NCI-H524 (cell line): ENCODE measurements at regions not wholly inside any gene's neighbourhood (a gene's known extent, or its start where the extent isn't known, plus 50 kb on each side); places are given as distances from the start of the nearest gene placed in this dataset.

Experiments used
- DNase-seq, 2 experiments: peaks; one replicate each; lab custom pipeline; 2025; lab: John Stamatoyannopoulos, UW

DNA sequence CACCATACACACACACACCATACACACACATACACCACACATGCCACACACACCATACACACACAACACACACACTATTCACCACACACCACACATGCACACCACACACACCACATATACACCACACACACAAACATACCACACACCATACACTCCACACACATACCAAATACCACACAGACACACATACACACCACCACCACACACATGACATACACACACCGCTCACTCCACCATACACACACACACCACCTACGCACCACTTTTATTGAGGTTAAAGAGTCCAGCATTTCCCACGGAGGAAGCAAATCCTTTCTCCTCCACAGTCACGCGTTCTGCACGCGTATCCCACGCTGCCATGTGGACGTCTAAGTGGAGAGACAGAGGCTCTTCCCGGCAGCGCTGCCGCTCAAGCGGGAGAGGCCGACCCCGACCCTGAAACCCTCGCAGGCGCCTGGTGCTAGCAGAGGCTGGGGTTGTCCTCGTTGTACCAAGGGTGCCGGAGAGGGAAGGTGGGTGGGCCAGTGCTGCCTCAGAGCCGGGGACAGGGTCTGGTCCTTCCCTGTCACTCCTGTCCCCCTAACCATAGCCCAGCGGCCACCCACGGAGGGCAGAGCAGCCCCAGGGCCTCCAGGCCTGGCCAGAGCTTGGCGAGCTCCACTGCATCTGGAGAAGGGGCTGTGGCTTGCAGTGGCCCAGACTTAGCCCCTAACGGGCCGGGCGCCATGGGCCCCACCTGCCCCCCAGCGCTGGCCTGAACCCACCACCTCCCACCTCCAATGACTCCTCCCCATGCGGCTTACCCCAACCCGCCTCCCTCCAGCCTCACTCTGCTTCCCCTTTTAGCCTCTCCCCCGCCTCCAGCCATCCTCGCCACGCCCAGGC lies 1495.0 kb downstream of the BRD1 start:
- no peak for DNase-seq

DNA sequence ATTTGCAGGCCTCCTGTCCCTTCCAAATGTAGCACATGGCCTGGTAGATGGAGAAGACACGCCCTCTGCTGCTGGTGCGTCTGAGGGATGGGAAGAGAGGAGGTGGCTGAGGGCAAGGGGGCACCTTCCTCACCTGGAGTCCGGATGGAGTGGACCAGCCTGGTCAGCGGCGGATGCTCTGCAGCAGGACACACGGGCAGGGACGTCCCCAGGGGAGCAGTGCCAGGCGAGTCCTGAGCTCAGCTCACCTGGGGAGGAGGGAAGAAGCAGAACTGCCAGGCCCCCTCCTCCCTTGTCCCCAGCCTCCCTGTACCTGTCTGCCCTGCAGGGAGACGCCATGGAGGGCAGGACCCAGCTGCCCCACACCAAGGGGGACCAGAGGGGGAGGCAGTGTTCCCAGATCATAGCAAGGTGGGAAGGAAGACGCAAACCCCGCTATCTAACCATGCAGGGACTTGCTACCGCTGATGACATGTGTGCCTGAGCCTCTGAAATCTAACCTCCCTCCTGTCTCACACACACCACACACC lies 1495.9 kb downstream of the BRD1 start:
- no peak for DNase-seq

DNA sequence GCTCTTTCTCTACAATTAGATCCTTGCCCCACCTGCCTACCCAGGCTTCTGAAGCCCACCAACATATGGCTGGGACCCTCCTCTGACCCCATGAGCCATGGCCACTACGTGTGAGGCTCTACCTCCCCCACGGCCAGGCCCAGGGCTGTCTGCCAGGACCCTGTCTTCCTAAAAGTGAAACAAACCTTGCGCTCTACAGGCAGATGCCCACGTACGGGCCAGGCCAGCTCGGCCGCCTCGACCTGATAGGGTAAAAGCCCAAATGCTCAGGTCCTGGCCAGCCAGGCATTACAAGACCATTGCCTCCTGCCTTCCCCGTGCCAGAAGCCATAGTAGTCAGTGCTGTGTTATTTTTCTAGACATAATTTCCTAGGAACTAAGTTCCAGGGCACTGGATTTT lies 1496.4 kb downstream of the BRD1 start:
- DNase-seq, result no peak

DNA sequence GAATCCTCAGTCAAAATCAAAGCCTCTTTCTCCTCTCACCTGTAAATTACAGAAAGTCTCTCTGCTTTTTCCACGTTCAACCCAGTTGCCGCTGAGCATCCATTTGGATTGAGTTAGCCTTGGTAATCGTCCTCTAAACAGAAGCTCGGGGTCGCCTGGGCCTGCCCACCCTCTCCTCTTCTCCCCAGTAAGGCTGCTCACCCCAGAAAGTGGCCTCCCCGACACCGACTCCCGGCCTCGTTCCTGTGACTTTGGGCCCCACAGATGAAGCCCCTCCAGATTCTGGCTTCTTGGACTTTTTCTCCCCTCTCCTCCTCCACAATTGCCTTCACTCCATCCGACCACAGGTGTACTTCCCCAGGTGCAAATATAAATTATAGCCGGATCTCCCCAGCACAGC lies 1500.0 kb downstream of the BRD1 start:
- DNase-seq, result no peak

DNA sequence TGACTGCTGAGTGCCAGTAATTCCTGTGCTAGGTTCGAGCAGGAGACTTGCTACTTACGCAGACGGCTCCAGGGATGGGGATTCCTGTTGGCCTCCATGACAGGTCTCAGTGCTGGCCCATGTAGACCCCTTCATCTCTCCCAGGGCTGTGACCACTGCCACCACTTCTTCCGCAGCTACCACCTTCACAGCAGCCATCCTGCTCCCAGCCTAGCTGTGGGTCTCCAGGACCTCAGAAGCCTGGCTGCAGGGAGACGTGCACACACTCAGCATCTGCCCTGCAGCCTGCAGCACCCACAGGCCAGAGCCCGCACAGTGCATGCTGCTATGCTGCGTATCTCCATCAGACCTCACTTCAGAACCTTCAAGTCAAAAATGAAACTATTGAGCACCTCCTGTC lies 1503.9 kb downstream of the BRD1 start:
- DNase-seq, result no peak

DNA sequence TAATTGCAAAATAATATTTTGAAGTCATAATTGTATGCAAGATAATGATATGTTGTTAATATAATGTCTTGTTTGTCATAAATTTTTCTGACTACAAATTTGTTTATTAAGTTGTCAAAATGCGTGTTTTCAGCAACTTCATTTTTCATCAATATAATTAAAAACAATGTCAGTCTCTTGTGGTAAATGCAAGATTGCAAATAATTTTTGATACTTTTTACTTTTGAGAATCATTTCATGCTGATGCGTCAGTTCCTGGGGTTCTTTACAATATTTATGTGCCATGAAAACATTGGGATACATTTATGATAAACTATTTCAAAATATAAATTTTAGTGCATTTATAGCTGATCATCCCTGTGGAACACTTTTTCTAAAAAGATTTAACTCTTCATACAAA lies 1504.8 kb downstream of the BRD1 start:
- no peak for DNase-seq

DNA sequence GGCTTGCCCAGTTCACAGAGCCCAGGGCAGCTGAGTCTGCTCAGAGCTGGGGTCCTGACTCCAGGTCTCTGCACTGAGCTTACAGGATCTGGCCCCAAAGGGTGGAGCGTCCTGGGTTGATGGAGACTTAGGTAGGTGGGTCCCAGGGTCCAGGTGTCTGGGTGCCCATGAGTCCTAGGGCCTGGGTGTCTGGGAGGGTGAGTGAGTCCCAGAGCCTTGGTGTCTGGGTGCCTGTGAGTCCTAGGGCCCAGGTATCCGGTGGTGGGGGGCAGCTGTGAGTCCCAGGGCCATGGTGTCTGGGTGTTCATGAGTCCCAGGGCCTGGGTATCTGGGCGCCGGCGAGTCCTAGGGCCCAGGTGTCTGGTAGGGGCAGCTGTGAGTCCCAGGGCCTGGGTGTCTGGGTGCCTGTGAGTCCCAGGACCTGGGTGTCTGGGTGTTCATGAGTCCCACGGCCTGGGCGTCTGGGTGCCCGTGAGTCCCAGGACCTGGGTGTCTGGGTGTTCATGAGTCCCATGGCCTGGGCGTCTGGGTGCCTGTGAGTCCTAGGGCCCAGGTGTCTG lies 1505.6 kb downstream of the BRD1 start:
- no peak for DNase-seq

DNA sequence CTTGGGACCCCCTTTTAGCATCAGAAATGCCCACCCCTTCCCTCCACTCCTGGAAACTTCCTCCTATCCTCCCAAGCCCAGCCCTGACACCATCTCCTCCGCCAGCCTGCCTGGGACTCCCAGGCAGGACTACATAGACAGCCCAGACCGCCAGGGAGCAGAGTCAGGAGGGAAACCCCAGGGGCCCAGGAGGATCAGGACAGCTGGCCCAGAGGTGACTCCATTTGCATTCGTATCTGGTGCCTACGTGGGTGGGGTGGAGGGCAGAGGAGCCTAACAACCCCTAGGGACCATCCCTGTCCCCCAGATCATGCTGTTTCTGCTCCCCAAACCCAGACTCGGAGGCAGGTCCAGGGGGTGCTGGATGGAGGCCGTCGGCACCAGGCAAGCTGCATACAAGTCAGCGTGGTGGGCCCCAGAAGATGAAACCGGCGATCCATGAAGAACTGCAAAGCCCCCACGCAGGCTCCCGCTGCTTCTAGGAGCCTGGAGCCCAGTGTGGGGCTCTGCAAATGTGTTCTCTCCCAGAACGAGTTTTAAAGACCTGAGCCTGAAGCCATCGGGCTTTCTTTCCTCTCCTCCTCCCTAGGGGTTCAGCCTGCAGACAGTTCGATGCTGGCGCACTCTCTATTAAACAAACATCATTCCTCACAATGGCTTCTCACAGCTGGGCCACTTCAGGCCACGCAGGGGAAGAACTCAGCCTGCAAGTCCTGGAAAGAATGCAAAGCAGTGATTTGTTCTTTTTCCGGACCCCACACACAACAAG lies 1506.8 kb downstream of the BRD1 start:
- DNase-seq, result no peak

DNA sequence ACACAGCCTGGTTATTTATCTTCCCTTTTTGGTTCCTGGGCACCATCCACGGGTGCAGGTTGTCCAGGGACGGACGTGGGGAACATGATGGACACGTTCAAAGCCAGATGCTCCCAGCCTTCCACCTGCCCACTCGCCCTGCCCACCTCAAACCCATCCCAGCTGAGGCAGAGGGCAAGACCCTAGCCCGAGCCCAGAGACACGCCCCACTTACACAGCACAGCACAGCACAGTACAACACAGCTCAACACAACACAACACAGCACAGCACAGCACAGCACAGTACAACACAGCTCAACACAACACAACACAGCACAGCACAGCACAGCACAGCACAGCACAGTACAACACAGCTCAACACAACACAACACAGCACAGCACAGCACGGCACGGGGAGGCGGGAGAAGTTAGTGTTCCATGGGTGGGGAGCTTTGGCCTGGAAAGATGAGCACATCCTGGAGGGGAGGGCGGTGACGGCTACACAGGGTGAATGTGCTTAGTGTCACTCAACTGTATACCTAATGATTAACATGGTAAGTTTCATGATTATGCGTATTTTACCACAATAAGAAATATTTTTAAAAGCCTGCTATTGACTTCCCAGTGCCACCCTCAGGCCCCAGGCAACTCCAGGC lies 1507.5 kb downstream of the BRD1 start:
- DNase-seq, result no peak

DNA sequence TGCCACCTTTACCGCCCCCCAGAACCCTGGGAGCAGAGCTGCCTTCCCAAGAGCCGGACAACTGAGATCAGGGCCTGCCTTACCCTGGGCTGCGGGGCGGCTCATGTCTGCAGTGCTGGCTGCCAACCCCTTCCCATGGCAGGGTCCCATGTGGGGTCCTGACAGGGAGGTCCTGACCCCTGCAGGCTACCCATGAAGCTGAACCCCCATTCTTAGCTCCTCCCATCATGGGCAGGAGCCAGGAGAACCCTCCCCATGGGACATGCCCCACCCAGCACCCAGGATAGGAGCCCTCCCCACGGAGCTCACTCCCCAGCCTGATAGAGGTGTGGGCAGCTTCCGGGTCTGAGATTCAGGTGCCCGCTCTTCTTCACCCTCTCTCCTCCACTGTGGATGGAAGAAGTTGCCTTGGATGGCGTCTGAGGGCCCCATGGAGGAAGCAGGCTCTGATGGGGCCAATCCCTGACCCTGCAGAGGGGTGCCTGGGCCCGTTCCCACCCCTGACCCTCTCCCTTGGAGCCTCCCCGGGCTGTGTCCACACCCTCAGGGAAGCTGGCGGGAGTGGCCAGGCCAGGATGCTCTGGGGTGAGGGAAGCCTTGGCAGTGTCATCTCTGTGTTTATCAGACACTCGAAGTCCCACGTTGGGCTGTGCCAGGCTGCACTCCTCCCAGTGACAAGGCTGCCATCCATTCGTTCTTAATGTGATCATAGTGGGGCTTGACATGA lies 1508.2 kb downstream of the BRD1 start:
- DNase-seq, result no peak

DNA sequence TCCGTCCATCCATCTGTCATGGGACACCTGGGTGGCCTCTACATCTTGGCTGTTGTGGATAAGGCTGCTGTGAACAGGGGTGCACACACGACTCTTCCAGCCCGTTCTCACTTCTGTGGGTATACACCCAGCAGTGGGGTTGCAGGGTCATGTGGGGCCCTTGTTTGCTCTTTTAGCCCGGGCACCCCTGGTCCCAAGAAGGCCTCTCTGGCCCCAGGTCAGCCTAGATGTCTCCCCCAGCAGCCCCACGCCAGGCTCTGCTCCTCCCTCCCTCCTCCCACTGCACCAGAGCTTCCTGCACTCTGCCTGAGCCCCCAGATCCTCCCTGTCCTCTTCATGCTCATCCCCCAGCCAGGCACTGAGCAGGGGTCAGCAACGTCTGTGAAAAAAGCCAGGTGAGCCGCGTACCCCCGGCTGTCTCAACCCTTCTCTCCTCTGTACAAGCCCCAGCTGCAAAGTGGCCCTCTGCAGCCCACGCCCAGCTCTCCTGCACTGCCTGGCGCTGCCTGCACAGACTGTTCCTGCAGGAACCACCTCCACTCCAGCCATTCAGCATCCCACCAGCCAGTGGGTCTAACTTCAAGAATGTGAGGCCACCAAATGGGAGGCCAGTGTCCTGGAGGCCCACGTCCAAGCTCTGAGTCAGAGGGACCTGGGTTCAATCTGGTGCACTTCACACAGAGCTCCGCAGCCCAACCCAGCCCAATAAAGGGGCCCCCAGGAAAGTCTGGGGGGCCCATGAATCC lies 1508.9 kb downstream of the BRD1 start:
- no peak for DNase-seq

DNA sequence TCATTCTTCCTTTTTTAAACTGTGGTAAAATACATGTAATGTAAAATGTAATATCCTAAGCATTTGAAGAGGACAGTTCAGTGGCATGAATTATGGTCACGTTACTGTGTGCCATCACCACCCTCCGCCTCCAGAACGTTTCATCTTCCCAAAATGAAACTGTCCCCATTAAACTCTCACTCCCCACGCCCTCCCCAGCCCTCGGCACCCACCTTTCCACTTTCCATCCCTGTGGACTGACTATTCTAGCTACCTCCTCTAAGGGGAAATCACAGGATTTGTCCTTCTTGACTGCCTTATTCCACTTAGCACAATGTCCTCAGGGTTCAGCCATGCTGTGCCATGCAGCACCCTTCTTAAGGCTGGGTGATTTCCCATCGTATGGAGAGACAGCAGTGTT lies 1509.5 kb downstream of the BRD1 start:
- peak in 1 of 2 experiments; percentile 47 for DNase-seq

DNA sequence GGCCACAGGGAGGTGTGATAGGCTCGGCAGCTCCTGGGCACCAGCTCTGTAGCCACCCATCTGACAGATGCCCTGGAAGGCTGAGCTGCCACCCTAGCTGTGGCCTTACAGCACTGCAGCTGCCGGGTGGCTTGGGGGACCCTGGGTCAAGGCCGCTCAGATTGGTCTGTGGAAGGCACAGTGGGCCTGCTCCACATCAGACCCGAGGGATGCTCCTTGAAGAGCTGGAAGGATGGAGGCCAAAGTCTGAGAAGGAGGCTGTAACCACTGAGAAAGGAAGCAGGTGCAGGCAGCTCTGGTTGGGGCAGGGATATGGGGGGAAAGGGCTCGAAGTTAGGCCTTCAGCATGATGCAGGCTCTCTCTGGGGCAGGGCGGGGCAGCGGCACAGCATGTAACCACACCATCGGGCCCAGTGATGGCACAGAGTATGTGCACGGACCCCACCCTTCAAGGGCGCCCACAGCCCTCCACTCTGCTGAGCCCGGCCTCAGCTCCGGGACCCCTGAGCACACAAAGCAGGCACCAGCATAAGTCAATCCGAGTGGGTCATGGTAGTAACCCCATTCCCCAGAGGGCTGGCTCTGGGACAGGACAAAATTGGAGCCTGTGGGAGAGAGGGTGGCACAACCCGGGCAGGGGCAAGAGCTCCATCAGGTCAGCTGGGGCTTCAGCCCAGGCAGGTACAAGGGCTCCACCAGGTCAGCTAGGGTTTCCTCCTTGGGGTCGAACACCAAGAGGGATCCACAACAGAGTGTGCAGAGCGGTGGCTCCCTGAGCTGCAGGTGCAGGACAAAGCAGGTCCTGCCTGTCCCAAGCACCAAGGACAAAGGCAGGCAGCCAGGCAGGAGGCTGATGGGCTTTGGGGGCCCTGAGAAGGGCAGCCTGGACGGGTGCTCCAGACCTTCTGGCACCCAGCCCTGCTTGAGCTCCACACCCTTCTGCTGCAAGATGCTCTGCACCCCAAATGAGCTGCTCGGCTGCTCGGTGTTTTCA lies 1511.1 kb downstream of the BRD1 start:
- no peak for DNase-seq

DNA sequence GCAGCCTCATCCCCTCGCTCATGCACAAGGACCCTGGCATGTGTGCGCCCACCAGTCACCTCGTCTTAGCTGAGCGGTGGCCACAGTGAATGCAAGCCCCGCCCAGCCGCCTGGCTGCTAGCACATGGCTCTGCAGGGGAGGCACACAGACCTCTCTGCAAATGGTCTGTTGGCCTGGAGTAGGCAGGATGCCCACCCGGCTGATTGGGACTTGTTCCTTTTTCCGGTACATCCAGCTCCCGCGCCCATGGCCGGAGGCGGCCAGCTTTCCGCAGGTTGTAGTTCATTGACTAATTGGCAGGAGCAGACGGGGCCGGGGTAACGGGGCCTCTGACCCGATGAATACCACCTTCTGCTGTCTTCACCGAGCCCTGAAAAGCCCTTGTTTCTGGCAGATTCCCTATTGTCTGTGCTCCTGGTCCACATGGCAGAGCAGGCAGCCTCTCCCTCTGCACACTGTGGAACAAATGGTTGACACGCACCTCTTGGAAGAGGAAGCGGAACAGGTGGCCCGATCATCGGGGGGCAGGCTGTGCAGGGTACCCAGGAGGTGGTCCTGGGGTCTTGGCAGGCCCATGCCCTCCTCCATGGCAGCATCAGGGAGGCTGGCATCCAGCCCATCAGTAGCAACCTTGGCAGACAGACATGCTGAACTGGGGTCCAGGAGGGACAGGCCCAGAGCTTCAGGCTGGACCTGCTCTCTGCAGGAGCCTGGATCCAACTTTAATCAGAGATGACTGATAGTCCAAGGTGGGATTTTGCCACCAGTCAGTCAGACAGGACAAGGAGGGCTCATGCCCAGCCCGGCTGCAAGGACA lies 1512.0 kb downstream of the BRD1 start:
- no peak for DNase-seq

DNA sequence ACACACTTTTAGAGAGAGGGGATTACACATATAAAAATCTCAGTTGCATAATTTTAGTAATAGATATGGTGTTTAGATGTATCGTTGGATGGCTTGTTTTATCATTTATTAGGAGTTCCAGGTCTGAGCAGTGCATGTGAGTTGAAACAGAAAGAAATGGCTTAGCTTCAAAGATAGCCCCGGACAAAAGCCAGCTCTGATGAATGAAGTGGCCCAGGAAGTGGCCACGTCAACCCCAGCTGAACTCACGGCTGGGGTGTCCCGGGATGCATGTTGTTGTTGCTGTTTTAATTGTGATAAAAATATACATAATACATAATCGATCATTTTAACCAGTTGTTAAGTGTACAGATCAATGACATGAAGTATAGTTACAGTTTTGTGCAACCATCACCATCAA lies 1513.6 kb downstream of the BRD1 start:
- no peak for DNase-seq

DNA sequence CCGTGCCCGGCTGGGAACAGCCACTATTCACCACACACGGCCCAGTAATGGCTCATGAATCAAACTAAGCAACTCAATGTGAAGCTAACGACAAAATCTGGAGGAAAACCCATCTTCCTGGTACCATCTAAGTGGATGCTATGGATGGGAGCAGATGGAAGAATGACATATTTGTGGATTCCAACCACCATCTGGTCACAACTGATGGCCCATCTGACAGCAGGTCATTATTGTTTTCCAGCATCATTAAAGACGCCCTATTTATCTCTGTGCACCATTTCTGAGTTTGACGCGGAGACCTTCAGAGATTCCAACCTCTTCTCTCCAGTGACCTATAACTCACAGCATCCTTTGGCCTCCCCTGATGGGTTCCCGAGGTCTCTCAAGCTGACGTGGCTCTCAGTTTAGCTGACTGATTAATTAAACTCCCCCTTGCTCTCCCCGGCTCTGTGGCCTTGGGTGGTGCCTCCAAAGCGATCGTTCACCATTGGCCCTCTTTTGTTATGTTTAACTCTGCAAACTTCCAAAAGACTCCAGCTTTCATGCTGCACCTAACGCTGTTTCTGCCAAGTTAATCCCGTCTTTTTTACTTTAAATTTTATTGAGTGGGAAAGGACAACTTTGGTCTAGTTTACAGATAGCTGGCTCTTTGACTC lies 1514.4 kb downstream of the BRD1 start:
- DNase-seq, result peak in 1 of 2 experiments; percentile 73

DNA sequence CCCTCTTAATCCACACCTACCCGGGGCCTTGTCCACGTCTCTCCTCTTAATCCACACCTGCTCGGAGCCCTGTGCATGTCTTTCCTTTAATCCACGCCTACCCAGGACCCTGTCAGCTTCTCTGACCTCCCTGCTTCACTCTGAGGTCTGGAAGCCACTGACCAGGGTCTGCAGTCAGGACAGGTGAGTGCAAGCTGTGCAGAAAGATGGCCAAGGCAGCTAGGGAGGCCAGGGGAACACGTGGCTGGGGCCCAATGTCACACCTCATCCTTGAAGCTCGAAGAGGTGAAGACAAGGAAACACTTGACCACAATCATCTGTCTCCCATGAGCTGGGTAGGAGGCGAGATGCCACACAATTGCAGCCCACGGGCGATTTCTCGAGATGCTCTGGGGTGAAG lies 1516.9 kb downstream of the BRD1 start:
- DNase-seq, result no peak

DNA sequence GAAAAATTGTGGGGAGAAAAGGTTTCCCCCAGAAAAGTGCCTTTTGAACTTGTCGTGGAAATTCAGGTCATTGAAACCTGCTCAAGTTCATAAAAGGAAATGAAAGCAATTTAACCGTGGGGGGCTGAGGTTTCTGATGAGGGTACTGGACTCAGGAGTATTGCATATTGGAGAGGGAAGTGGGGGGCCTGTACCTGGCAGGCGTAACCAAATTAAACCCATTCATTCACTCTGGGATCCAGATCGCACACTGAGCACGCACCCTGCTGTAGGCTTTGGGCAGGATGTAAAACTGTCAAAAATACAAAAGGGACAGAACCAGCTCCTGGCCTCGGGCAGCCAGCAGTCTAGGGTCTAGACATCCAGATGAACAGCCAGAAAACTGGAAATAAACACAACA lies 1517.4 kb downstream of the BRD1 start:
- no peak for DNase-seq
